Gastrocnemius medialis (tissue), 4 donors: ENCODE measurements at regions not wholly inside any gene's neighbourhood (a gene's known extent, or its start where the extent isn't known, plus 50 kb on each side); places are given as distances from the start of the nearest gene placed in this dataset.
"Not testable (repeated sequence)": the region's sequence is repeated elsewhere in the genome, so short reads cannot be mapped to it uniquely, and the experiment has no call there.

Experiments
- CTCF ChIP-seq, 5 experiments: fragments of 450-650 bp in 3 of 5; fragments of 200-600 bp in 2 of 5; sonication (generic) in 2 of 5; IDR thresholded peaks in 4 of 5; conservative IDR thresholded peaks in 1 of 5; 1 replicate in 4 of 5; 2 replicates in 1 of 5; pipeline ENCODE4 v1.5.1; 2016 to 2019; ENCODE audit warnings: antibody characterized with exemption in 5 of 5, mild to moderate bottlenecking in 3 of 5, moderate library complexity in 3 of 5
- POLR2A ChIP-seq, 2 donors: fragments of 450-650 bp; IDR thresholded peaks; one replicate each; pipeline ENCODE4 v1.6.1; 2017; ENCODE audit warnings: antibody characterized with exemption in 2 of 2, mild to moderate bottlenecking in 2 of 2, moderate library complexity in 2 of 2

GRCh38 chr14:55796513-55796912, 216.5 kb downstream of the KTN1 start:
- not testable (repeated sequence) for TF ChIP-seq CTCF (IDR thresholded peaks at IDR 0.05 in 4 of 5, conservative IDR thresholded peaks at IDR 0.05 in 1 of 5); POLR2A (IDR thresholded peaks at IDR 0.05)
